HG03378 (cell line): ENCODE measurements at regions not wholly inside any gene's neighbourhood (a gene's known extent, or its start where the extent isn't known, plus 50 kb on each side); places are given as distances from the start of the nearest gene placed in this dataset.
"Not testable (repeated sequence)": the region's sequence is repeated elsewhere in the genome, so short reads cannot be mapped to it uniquely, and the experiment has no call there.

Source experiments
- ATAC-seq: cut with Tn5 transposase; IDR thresholded peaks from one replicate; pipeline ENCODE4 v1.9.1; 2021; ENCODE audit warnings: mild to moderate bottlenecking, moderate library complexity; ENCODE audit not compliant: unreplicated experiment

- no peak for ATAC-seq
Measured at GRCh38 chr4:110424144-110424543, 51.8 kb upstream of the ENPEP start.

GRCh38 chr4:110418641-110419040 lies 57.3 kb upstream of the ENPEP start:
- no peak for ATAC-seq

DNA sequence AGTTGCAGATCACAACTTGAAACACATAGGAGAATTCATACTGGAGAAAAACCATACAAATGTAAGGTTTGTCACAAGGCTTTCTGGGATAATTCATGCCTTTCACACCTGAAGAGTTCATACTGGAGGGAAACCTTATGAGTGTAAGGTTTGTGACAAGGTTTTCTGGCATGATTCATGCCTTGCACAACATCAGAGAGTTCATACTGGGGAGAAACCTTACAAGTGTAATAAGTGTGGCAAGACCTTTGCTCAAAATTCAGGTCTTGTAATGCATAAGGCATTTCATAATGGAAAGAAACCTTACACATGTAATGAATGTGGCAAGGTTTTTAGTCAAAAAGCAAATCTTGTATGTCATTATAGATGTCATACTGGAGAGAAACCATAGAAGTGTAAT lies 58.8 kb upstream of the ENPEP start:
- ATAC-seq: no peak

DNA sequence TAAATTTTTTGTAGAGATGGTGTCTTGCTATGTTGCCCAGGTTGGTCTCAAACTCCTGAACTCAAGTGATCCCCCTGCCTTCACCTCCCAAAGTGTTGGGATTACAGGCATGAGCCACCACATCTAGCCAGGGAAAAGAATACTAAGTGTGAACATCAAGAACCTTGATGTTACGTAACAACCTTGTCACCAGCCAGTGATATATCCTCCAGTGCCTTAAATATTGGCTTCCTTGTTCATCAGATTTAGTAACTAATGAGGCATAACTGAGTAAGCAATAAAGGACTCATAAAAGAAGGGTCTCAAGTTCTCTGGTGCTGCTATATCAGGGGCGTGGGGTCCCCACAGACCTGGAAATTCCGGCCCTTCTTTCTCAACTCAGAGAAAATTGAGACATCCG lies 60.5 kb upstream of the ENPEP start:
- ATAC-seq: no peak

DNA sequence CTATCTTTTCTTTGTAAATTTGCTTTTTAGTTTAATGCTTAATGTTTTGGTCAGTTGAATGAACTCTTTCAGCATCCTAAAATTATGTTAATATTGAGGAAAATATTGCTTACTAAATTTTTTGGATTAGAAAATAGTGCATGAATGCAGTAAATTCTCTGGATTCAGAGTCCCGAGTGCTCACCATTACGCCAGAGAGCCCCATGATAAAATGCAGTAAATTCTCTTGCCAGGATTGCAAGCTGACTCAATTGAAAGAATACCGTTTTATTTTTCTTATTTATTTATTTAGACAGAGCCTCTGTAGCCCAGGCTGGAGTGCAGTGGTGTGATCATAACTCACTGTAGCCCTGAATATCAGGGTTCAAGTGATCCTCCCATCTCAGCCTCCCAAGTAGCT lies 60.9 kb upstream of the ENPEP start:
- ATAC-seq: no peak

DNA sequence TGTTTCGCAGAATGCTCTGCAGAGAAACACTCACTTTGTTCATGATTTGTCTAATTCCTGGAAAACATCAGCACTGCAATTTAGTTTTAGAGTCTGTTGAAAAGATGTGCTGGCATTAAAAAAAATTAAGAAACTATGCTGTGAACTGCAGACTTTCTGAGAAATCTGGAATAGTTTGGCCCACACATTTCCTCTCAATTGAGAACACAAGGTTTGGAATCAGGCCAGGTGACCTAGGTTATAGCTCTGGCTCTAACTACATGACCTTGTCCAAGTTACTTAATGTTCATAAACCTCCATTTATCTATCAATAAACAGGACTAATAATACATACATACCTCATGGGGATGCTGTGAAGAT lies 61.4 kb upstream of the ENPEP start:
- ATAC-seq: no peak

GRCh38 chr4:110413807-110414560 lies 62.0 kb upstream of the ENPEP start:
- ATAC-seq: not testable (repeated sequence)

GRCh38 chr4:110412354-110413065 lies 63.4 kb upstream of the ENPEP start:
- no peak for ATAC-seq

DNA sequence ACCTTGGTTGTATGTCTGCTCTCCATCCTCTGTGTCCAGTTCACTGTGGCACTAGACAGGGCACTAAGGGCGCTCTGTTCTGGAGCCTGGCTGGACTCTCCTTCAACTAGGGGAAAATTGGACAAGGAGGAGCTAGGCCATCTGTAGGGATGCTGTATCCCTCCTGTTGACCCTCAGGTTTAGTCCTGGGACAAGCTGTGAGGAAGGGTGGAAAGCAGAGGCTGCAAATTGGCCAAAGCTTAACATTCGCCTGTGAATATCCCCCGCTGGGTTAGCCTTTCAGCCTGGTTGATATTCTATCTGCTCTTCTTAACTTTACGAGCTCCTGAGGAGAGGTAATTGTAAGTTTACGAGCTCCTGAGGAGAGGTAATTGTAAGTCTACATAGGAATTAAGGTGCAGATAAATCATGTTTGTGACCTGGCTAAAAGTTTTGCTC lies 64.4 kb upstream of the ENPEP start:
- no peak for ATAC-seq

GRCh38 chr4:110410853-110411573 lies 64.9 kb upstream of the ENPEP start:
- not testable (repeated sequence) for ATAC-seq

DNA sequence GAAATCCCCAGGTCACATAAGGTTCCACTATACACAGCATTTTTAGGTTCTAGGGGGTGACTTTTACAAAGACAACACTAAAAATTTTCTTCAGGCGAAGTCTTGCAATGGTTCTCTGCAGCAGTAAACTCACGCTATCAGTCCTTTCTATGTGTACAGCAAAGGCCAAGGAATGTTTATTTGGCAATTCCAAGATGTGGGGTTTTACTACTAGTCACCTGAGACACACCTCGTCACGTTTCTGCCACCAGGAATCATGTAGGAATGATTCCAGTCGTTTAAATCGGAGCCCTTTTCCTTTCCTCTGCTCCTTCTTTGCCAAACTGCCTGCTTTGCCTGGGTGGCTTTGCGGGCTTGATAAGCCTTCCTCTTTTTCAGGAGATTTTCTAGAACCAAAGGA lies 75.9 kb upstream of the ENPEP start:
- ATAC-seq: no peak

DNA sequence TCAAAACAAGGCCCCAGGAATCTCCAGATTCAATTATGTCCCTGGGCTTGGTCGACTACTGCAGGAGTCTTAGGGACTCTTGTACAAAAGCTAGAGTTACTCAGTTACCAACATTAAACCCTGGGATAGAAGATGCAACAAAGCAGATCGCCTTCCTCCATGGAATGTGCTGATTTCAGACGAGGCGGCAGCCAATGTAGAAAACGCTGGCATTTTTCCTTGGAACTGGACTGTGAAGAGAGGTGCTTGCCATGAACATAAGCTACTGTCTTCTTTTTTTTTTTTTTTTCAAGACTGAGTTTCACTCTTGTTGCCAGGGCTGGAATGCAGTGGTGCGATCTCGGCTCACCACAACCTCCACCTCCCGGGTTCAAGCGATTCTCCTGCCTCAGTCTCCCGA lies 76.9 kb upstream of the ENPEP start:
- ATAC-seq: not testable (repeated sequence)

- ATAC-seq: no peak
Measured at GRCh38 chr4:110396963-110397362, 79.0 kb upstream of the ENPEP start.

- no peak for ATAC-seq
Measured at GRCh38 chr4:110395421-110395820, 80.5 kb upstream of the ENPEP start.

DNA sequence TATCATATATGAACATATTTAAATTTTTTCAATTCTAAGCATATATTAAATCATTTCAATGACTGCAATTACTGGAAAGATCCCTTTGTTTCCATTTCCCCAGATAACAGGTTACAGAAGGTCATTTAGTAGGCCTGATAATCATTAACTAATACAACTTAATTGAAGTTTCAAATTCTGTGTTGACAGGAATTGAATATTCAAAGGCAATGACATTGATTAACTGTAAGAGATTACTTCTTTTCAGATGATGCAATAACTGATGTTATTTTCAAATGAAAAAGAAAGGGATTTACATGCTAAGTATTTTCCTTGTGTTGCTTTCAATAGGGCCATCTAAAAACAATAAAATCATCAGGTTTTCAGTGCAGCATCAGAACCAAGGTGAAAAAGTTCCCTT lies 81.1 kb upstream of the ENPEP start:
- ATAC-seq: no peak

- no peak for ATAC-seq
Measured at GRCh38 chr4:110381784-110382183, 94.2 kb upstream of the ENPEP start.

GRCh38 chr4:110372485-110372884 lies 103.5 kb upstream of the ENPEP start:
- ATAC-seq: no peak

DNA sequence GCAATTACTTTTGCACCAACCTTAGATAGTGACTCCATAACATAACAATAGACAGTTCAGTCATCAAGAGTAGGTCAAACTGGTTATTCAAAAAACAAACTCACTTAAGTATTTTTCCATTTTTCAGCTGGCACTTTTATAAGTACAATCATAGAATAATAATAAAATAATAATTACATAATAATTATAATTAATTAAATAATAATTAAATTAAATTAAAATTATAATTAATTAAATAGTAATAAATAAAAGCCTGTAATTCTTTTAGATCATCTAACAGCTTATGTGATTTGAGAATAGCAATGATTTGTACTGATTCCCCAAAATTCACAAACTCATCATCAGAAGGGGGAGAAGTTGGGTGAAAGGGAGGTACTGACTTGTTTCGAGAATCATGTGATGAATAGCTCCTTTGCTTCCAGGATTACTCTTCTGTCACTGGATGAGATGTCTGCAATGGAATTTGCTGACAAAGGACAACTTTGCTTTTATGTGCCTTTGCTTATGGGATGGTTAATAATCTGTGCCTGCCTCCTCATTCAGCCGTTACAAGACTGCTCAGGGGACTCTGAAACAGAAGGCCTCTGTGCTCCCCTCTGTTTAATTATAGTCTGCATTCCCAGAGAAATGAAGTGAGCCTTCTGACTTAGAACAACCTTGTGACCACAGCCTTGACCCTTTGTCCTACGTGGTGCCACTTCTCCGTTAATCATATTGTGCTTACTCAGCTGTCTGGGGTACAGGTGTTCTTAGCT lies 104.8 kb upstream of the ENPEP start:
- ATAC-seq: no peak

GRCh38 chr4:110368409-110368808 lies 107.5 kb upstream of the ENPEP start:
- no peak for ATAC-seq

DNA sequence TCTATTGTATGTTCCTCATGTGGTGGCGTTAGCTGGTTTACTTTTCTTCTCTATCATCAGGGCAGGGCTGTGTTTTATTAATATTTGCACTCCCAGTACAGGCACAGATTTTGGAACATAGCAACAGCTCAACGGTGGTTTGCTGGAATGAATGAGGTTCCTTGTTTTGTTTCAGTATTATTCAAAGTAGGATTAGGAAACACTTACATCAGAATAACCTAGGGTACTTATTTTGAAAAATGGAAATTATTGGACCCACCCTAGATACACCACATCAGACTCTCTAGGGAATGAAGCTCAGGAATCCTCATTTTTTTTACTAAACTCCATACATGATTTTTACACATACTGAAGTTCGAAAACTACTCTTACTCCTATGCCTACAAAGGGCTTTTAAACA lies 108.8 kb upstream of the ENPEP start:
- no peak for ATAC-seq

DNA sequence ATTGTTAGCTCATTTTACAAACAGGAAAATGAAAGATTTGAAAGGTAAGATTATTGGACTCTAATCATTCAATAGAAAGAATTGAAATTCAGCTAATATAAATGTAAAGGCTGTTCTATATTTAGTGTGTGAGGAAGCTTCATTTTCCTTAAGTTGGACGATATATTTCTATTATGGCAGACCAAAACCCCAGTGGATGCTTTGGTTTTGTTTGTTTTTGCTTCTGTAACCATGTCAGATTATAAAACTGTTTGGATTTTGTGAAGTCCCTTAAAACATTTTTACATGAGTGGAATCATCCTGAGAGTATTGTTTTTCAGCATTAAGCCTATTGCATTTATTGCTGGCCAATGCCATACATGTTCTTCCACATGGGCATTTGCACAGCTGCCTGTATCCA lies 110.2 kb upstream of the ENPEP start:
- ATAC-seq: no peak
